ENCODE measurements at regions not wholly inside any gene's neighbourhood (a gene's known extent, or its start where the extent isn't known, plus 50 kb on each side); places are given as distances from the start of the nearest gene placed in this dataset.

GRCh38 chr10:33396938-33397337 is 62.5 kb upstream of the NRP1 start:
- DNase-seq: no peak

DNA sequence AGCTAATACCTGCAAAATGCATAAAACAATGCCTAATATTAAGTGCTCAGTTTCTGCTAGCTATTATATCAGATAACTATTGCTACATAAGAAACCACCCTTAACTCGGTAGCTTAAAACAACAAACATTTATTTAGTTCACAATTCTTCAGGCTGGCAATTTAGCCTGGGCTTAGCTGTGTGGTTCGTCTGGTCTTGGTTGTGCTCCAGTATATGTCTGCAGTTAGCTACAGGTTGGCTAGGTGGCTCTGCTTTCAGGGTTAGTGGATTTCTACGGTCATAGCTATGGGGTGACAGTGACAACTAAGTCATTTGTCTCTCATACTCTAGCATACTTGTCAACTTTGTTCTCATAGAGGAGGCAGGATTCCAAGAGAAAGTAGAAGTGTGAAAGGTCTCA is 61.8 kb upstream of the NRP1 start:
- DNase-seq: no peak

DNA sequence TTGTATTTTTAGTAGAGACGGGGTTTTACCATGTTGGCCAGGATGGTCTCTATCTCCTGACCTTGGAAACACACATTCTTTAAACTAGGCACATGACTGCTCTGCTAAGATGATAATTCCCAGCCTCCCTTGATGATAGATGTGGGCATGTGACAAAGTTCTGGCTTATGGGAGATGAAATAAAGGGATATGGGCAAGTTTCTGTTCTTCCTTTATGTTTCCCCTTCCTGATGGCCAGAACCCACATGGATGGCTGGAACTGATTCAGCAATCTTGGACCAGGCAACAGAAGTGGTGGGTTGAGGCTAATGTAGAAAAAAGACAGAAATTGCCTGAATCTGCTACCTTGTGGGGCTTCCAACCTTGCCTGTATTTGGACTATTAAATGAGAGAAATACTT is 60.7 kb upstream of the NRP1 start:
- DNase-seq: no peak

DNA sequence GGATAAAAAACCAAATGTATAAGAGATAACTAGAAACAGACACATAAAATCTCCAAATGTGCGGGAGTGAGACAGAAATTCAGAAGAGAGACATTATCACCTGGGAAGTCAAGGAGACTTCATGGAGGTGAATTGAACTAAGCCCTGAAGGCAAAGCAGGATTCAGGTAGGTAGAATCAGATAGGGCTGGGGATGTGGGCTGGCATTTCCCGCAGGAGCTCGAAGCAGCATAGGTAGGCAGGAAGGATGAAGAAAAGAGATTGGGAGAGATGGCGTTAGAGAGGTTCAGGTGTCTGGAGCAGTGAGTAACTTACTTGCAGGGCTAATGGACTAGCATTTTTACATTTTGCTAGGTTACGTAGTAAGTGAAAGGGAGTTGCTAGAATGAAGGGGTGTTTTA is 58.2 kb upstream of the NRP1 start:
- DNase-seq: no peak

GRCh38 chr10:33391611-33392465 is 57.4 kb upstream of the NRP1 start:
- no peak for DNase-seq

- DNase-seq: no peak
These were observed 55.6 kb upstream of the NRP1 start for GRCh38 chr10:33390046-33390445.

DNA sequence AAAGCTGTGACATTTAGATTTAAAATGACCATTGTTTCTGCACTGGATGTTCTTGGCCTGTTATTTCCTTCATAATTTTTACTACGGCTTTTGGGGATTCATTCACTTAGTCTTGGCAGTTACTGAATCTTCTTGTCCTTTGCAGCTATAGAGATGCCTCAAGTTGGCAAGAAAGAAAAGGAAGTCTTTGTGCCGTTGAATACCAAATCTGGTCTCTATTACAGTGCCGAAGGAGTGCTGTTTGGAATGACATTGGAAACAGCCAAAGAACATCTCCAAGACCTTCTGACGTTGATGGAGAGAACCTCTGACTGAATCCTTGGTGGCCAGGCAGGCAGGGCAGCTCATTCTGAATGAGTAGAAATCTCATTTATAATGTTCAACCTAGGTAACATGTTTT is 54.3 kb upstream of the NRP1 start:
- no peak for DNase-seq

- DNase-seq: no peak
These were observed 53.9 kb upstream of the NRP1 start for GRCh38 chr10:33388382-33388781.

- DNase-seq: no peak
These were observed 53.3 kb upstream of the NRP1 start for GRCh38 chr10:33387720-33388119.

DNA sequence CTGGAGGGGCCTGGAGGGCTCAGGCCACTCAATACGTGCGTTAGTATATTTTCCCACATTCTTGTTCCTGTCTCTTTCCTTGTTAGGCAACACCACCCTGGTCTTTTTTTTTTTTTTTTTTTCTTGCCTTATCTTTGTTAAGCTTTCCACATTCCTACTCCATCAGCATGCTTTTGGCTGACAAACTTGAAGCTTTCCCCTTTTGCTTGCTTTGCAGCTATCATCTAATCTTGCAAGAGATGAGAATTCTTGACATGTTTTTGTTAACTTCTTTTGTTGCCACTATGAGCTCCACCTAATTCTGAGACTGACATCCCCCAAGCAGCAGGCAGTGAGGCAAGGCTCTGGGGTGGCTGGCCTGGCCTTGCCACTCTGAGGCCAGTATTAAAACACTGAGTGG is 52.5 kb upstream of the NRP1 start:
- no peak for DNase-seq

- no peak for DNase-seq
These were observed 51.2 kb upstream of the NRP1 start for GRCh38 chr10:33385686-33386085.

DNA sequence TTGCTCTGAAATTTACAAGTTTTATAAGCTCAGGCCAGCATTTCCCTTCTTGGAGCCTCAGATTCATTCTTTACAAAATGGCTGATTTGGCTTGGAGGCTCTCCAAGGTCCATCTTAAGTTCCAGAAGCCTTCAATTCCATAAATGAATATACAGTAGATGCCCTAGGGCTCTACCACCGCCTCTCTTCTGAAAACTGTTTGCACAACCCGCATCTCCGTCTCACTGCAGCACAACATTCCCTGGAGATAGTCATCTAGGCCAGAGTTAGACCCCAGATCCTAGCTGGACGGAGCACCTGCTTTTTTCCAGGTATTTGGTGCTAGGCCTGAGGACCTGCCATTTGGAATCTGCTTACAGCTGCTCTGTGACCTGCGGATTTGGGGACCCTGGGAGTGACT is 50.5 kb upstream of the NRP1 start:
- no peak for DNase-seq
